ENCODE measurements at regions not wholly inside any gene's neighbourhood (a gene's known extent, or its start where the extent isn't known, plus 50 kb on each side); places are given as distances from the start of the nearest gene placed in this dataset.

DNA sequence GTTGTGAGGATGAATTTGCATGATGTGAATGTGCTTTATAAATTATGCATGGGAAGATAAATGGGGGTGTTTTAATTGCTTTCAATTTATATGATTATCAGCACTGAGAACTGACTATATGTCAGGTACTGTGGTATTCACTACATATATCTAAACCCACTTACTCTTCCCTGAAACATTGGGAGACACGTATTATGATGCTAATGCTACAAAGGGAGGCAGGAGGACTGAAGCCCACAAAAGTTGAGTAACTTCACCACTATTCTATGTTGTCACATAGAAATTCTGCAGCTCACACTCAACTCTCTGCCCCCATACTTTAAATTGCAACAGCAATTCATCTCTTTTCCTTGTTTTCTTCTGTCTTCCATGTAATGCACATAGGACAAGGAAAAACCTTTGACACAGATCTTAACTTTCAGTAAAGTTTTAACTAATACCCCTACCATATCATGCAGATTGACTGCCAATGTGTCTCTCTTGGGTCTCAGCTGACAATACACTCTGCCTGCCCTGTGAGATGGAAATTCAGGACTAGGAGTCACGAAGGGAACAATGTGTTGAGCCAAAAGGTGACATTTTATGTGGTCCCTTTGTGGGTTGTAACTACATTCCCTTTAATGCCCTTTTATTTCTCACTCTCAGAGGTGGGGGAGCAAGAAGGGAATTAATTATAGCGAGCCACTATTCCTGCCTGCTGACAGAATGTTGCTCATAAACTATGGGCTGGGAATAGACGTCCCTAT is 691.0 kb upstream of the SORCS1 start:
- no peak overlapping the region for H3K27ac ChIP-seq
- no peak overlapping the region for H3K4me3 ChIP-seq (IDR thresholded peaks at IDR 0.05; ENCODE audit: insufficient read depth, low read depth, low read length)
- no peaks in the 10 kb centered on the region for H3K79me2 ChIP-seq (ENCODE audit: insufficient read depth, low read depth)
- no peak overlapping the region for H3K9ac ChIP-seq
- H4K20me1 ChIP-seq (ENCODE audit: insufficient read depth) = no peaks in the 10 kb centered on the region
- no peak overlapping the region for H3K4me2 ChIP-seq
- H3K27me3 ChIP-seq (ENCODE audit: insufficient read depth, low read depth) = no peaks in the 10 kb centered on the region
- no peaks in the 10 kb centered on the region for H3K4me1 ChIP-seq (ENCODE audit: low read depth, poor library complexity, severe bottlenecking)
- TF ChIP-seq, protein P1, sequence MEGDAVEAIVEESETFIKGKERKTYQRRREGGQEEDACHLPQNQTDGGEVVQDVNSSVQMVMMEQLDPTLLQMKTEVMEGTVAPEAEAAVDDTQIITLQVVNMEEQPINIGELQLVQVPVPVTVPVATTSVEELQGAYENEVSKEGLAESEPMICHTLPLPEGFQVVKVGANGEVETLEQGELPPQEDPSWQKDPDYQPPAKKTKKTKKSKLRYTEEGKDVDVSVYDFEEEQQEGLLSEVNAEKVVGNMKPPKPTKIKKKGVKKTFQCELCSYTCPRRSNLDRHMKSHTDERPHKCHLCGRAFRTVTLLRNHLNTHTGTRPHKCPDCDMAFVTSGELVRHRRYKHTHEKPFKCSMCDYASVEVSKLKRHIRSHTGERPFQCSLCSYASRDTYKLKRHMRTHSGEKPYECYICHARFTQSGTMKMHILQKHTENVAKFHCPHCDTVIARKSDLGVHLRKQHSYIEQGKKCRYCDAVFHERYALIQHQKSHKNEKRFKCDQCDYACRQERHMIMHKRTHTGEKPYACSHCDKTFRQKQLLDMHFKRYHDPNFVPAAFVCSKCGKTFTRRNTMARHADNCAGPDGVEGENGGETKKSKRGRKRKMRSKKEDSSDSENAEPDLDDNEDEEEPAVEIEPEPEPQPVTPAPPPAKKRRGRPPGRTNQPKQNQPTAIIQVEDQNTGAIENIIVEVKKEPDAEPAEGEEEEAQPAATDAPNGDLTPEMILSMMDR (conservative IDR thresholded peaks at IDR 0.05; ENCODE audit: low read depth, low read length) = no peak
- no peaks in the 10 kb centered on the region for H3K36me3 ChIP-seq (ENCODE audit: insufficient read depth)
- no peak overlapping the region for H2AFZ ChIP-seq (ENCODE audit: low read depth)

DNA sequence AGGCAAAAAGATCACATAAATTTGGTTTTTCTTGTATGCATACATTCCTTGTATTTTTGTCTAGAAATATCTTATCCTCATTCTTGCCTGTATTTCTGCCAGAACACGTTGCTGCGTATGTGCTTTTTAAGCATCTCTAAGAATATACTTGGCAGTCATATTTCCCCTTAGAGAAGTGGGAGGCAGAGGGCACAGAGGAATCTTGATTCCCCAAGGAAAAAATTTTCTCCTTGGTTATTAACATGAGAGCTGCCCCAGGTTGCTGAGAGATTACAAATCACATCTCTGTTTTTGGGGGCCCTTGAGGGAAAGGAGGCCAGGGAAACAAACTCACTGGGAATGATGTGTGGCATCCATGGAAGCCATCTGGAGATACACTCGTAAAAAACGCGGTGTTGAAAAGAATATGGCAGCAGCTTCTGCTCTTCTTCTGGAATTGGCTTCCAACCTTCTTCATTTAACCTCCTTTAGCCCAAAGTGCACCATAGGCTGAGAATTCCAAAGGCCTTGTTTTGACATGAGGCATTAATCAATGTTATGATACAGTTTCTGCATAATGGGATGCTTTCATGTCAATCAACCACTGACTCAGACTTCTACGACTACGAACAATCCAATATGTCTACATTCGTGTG is 684.3 kb upstream of the SORCS1 start:
- H3K27ac ChIP-seq = no peak overlapping the region
- no peaks in the 10 kb centered on the region for H3K36me3 ChIP-seq (ENCODE audit: insufficient read depth)
- H3K27me3 ChIP-seq (ENCODE audit: insufficient read depth, low read depth) = no peaks in the 10 kb centered on the region
- H3K4me2 ChIP-seq = no peak overlapping the region
- no peaks in the 10 kb centered on the region for H3K4me1 ChIP-seq (ENCODE audit: low read depth, poor library complexity, severe bottlenecking)
- H4K20me1 ChIP-seq (ENCODE audit: insufficient read depth) = no peaks in the 10 kb centered on the region
- H3K9ac ChIP-seq = no peak overlapping the region
- H2AFZ ChIP-seq (ENCODE audit: low read depth) = no peak overlapping the region
- TF ChIP-seq, protein P1 (conservative IDR thresholded peaks at IDR 0.05; ENCODE audit: low read depth, low read length) = no peak
- H3K4me3 ChIP-seq (IDR thresholded peaks at IDR 0.05; ENCODE audit: insufficient read depth, low read depth, low read length) = no peak overlapping the region
- no peaks in the 10 kb centered on the region for H3K79me2 ChIP-seq (ENCODE audit: insufficient read depth, low read depth)

DNA sequence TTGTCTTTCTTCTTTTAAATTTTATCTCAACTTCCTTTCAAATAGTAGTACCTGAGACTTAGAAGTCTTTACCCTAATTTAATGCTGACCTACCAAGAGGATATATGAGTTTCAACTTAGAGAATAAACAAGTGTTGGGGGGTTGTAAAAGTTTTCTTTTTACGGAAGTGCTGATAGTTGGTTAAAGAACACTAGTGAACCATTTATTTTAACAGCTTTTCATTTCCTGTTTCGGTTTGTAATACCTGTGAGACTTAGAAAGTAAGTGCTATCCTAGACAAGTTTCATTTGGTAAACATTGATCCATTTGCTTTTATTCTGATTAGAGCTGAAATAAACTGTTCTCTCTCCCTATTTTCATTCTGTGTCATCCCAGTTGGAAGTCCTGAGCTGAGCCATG is 683.1 kb upstream of the SORCS1 start:
- Histone ChIP-seq H3K27me3 (ENCODE audit: insufficient read depth, low read depth) (no peaks in the 10 kb centered on the region), H3K79me2 (ENCODE audit: insufficient read depth, low read depth) (no peaks in the 10 kb centered on the region), H3K4me1 (ENCODE audit: low read depth, poor library complexity, severe bottlenecking) (no peaks in the 10 kb centered on the region), H3K4me2 (no peak overlapping the region), H3K9ac (no peak overlapping the region), H3K27ac (no peak overlapping the region), H2AFZ (ENCODE audit: low read depth) (no peak overlapping the region), H3K4me3 (IDR thresholded peaks at IDR 0.05; ENCODE audit: insufficient read depth, low read depth, low read length) (no peak overlapping the region), H4K20me1 (ENCODE audit: insufficient read depth) (no peaks in the 10 kb centered on the region), H3K36me3 (ENCODE audit: insufficient read depth) (no peaks in the 10 kb centered on the region)
- TF ChIP-seq, protein P1 (conservative IDR thresholded peaks at IDR 0.05; ENCODE audit: low read depth, low read length) = no peak

DNA sequence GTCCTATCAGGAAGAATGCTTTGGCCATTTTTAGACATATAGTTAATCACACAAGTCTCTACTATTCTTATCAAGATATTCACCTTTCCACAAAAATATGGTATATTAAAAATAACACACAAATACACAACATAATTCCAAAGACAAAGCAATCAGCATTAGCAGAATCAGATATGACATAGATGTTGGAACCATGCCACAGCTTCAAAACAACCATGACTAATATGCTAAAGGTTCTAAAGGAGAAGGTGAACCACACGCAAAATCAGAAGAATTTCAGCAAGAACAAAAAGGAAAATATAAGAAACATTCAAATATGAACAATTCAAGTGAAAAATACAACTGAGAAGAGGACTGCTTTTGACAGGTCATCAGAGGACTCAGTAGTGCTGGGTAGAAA is 670.2 kb upstream of the SORCS1 start:
- Histone ChIP-seq H2AFZ (ENCODE audit: low read depth) (no peak overlapping the region), H3K4me3 (IDR thresholded peaks at IDR 0.05; ENCODE audit: insufficient read depth, low read depth, low read length) (no peak overlapping the region), H4K20me1 (ENCODE audit: insufficient read depth) (no peaks in the 10 kb centered on the region), H3K36me3 (ENCODE audit: insufficient read depth) (no peaks in the 10 kb centered on the region), H3K9ac (no peak overlapping the region), H3K79me2 (ENCODE audit: insufficient read depth, low read depth) (no peaks in the 10 kb centered on the region), H3K27me3 (ENCODE audit: insufficient read depth, low read depth) (no peaks in the 10 kb centered on the region), H3K27ac (no peak overlapping the region), H3K4me1 (ENCODE audit: low read depth, poor library complexity, severe bottlenecking) (no peaks in the 10 kb centered on the region), H3K4me2 (no peak overlapping the region)
- TF ChIP-seq, protein P1 (conservative IDR thresholded peaks at IDR 0.05; ENCODE audit: low read depth, low read length) = no peak

Measured in KMS-11 (cell line).